Activated T-cell treated with anti-CD3 and anti-CD28 coated beads, Interleukin-2, amount 50 U/mL, for 24 hours (primary cell): ENCODE measurements at regions not wholly inside any gene's neighbourhood (a gene's known extent, or its start where the extent isn't known, plus 50 kb on each side); places are given as distances from the start of the nearest gene placed in this dataset.
"Not testable (repeated sequence)": the region's sequence is repeated elsewhere in the genome, so short reads cannot be mapped to it uniquely, and the experiment has no call there.

Experiments
- DNase-seq: peaks from one replicate; pipeline ENCODE4 v3.0.0-alpha.2; 2020
- H3K27ac Mint-ChIP-seq: 2 replicates; pipeline ENCODE4 v1.8.0; 2020; ENCODE audit warnings: mild to moderate bottlenecking, mixed read lengths
- H3K27me3 Mint-ChIP-seq: 2 replicates; pipeline ENCODE4 v1.8.0; 2020; ENCODE audit warnings: mixed read lengths
- H3K36me3 Mint-ChIP-seq: 2 replicates; pipeline ENCODE4 v1.8.0; 2020; ENCODE audit warnings: low read depth, mixed read lengths
- H3K4me1 Mint-ChIP-seq: 2 replicates; pipeline ENCODE4 v1.8.0; 2020; ENCODE audit warnings: low read depth, mixed read lengths
- H3K4me3 Mint-ChIP-seq: 2 replicates; pipeline ENCODE4 v1.8.0; 2020; ENCODE audit warnings: mild to moderate bottlenecking, moderate library complexity, mixed read lengths
- H3K9me3 Mint-ChIP-seq: 2 replicates; pipeline ENCODE4 v1.8.0; 2020; ENCODE audit warnings: mixed read lengths

DNA sequence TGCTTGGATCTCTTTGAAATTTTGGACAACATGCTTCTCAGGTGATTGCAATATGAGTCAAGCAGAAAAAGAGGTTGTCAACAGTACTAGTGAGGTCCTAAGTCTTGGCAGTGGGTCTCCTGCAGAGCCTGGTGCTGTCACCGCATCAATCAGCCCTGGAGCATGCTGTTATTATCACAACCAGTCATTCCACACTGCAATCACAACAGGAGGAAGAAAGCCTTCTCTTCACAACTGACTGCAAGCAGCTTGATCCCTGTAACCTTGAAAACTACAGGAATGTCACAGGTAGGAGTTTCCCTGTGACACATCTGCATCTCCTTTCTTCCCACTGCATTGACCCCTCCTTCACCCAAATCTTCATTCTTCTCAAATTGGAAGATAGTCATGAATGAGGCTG, 451.1 kb upstream of the ATP11B start:
- H3K36me3 Mint-ChIP-seq = no peaks in the 10 kb centered on the region
- no peak overlapping the region for H3K27ac Mint-ChIP-seq
- no peaks in the 10 kb centered on the region for H3K4me1 Mint-ChIP-seq
- H3K4me3 Mint-ChIP-seq = no peak overlapping the region
- no peaks in the 10 kb centered on the region for H3K9me3 Mint-ChIP-seq
- no peak for DNase-seq
- no peaks in the 10 kb centered on the region for H3K27me3 Mint-ChIP-seq

- H3K36me3 Mint-ChIP-seq, H3K4me1 Mint-ChIP-seq, DNase-seq, H3K27me3 Mint-ChIP-seq, H3K9me3 Mint-ChIP-seq, H3K27ac Mint-ChIP-seq, H3K4me3 Mint-ChIP-seq: not testable (repeated sequence)
These were observed 449.3 kb upstream of the ATP11B start for GRCh38 chr3:182344026-182344425.

- Mint-ChIP-seq H3K4me1 (no peaks in the 10 kb centered on the region), H3K27ac (no peak overlapping the region), H3K36me3 (no peaks in the 10 kb centered on the region), H3K4me3 (no peak overlapping the region), H3K9me3 (no peaks in the 10 kb centered on the region), H3K27me3 (no peaks in the 10 kb centered on the region)
- no peak for DNase-seq
These were observed 444.3 kb upstream of the ATP11B start for GRCh38 chr3:182349051-182349450.

GRCh38 chr3:182349951-182350517, 443.3 kb upstream of the ATP11B start:
- Mint-ChIP-seq H3K4me1 (no peaks in the 10 kb centered on the region), H3K36me3 (no peaks in the 10 kb centered on the region), H3K4me3 (no peak overlapping the region), H3K27me3 (no peaks in the 10 kb centered on the region), H3K9me3 (no peaks in the 10 kb centered on the region), H3K27ac (no peak overlapping the region)
- no peak for DNase-seq

- Mint-ChIP-seq H3K9me3 (no peaks in the 10 kb centered on the region), H3K27me3 (no peaks in the 10 kb centered on the region), H3K4me3 (no peak overlapping the region), H3K4me1 (no peaks in the 10 kb centered on the region), H3K36me3 (no peaks in the 10 kb centered on the region), H3K27ac (no peak overlapping the region)
- DNase-seq = no peak
These were observed 435.4 kb upstream of the ATP11B start for GRCh38 chr3:182357928-182358327.

DNA sequence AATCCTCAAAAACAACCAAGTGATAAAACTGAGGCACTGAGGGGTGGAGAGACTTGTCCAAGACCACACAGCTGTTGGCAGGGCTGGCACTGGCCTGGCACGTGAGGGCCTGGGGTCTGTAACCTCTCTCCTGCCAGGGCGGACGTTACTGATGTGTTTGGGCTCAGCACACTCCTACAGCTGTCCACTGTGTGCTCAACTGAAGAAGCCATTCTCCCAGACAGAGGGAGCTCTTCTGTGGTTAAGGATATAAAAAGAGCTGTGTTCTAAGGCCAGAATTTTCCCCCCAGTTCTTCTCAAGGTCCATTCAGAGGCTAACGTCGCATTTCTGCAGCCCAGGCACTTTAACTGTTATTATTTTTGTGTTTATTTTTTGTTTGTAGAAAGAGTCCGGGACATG, 429.0 kb upstream of the ATP11B start:
- Mint-ChIP-seq H3K27me3 (no peaks in the 10 kb centered on the region), H3K36me3 (no peaks in the 10 kb centered on the region), H3K4me1 (no peaks in the 10 kb centered on the region), H3K9me3 (no peaks in the 10 kb centered on the region), H3K4me3 (no peak overlapping the region), H3K27ac (no peak overlapping the region)
- no peak for DNase-seq

DNA sequence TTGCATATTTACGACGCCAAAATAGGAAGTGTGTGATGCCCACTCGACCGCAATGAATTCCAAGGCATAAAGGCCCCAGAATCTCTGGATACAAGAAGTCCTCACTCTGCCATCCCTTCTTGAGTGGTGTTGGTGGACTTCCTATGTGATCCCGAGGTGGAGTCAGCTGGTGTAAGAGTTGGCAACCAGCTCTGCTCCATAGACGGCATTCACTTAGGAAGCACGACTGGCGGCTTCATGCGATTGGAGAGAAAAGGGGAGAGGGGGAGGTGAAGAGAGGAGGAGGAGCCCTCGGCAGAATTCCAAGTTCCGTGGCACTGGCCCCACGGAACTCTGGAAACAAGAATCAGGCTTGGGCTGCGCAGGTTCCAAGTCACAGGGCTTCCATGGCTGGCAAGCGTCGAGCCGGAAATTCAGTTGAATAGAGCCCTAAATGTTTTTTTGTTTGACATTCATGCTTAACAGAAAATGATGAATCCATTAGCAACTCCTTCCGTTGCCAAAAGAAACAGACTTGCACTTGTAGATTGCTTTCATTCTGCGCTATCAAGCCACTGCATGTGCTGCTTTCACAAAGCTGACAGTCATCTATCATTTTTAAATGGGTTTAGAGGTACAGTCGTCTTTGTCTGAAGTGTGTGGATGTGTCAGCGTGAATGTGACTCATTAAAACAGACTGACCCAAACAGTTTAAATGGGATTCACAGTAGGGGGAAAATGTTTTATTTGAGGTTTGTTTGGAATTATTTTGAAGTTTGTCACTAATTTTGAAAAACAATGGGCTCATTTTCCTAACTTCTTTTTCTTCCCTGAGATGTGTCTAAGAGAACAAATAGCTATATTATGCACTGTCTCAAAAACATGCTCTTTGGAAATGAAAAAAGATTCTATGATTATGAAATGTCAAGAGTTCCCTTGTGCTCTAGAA, 428.3 kb upstream of the ATP11B start:
- Mint-ChIP-seq H3K9me3 (no peaks in the 10 kb centered on the region), H3K4me1 (no peaks in the 10 kb centered on the region)
- no peak for DNase-seq

DNA sequence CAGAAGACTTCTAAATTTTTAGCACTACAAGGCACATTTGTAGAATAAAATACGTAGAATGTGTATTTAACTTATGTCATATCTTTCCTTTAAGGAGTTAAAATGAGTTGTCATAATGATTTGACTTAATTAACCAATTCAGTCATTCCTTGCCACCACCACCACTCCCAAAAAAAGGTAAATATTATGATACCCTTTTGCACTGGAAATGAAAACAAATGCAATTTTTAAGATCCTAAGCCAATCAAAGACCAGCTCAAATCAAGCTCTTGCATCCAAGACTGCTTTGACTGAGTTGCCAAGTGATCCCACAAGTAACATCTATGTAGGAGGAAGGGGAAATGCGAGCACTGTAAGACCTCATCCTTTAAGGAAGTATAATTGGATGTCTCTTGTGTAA, 426.6 kb upstream of the ATP11B start:
- H3K4me3 Mint-ChIP-seq = no peak overlapping the region
- H3K27ac Mint-ChIP-seq = no peak overlapping the region
- no peaks in the 10 kb centered on the region for H3K27me3 Mint-ChIP-seq
- no peaks in the 10 kb centered on the region for H3K9me3 Mint-ChIP-seq
- no peaks in the 10 kb centered on the region for H3K4me1 Mint-ChIP-seq
- DNase-seq = no peak
- no peaks in the 10 kb centered on the region for H3K36me3 Mint-ChIP-seq

More for the DNA sequence above, 428.3 kb upstream of the ATP11B start:
- Mint-ChIP-seq H3K36me3 (no peaks in the 10 kb centered on the region), H3K27me3 (no peaks in the 10 kb centered on the region), H3K27ac (no peak overlapping the region), H3K4me3 (no peak overlapping the region)

- Mint-ChIP-seq H3K4me1 (no peaks in the 10 kb centered on the region), H3K27ac (no peak overlapping the region), H3K4me3 (no peak overlapping the region), H3K36me3 (no peaks in the 10 kb centered on the region), H3K27me3 (no peaks in the 10 kb centered on the region), H3K9me3 (no peaks in the 10 kb centered on the region)
- DNase-seq = no peak
These were observed 423.4 kb upstream of the ATP11B start for GRCh38 chr3:182369861-182370260.

DNA sequence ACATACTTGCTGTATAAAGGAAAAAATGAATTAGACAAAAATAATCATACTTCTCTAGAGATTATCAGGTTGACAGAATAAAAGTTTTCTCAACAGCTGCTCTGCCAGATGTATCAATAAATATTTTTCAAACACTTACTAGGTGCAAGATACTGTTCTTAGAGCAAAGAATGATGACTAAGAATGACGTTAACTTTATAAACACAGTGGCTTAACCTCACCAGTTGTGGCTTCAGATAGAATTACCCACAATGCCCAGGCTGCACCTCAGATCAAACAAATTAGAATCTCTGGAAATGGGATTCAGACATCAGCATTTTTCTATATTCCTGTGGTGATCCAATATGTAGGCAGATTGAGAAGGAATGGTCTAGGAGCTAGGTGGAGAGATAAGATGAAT, 422.4 kb upstream of the ATP11B start:
- Mint-ChIP-seq H3K27ac (no peak overlapping the region), H3K4me3 (no peak overlapping the region), H3K36me3 (no peaks in the 10 kb centered on the region), H3K4me1 (no peaks in the 10 kb centered on the region), H3K27me3 (no peaks in the 10 kb centered on the region), H3K9me3 (no peaks in the 10 kb centered on the region)
- no peak for DNase-seq

DNA sequence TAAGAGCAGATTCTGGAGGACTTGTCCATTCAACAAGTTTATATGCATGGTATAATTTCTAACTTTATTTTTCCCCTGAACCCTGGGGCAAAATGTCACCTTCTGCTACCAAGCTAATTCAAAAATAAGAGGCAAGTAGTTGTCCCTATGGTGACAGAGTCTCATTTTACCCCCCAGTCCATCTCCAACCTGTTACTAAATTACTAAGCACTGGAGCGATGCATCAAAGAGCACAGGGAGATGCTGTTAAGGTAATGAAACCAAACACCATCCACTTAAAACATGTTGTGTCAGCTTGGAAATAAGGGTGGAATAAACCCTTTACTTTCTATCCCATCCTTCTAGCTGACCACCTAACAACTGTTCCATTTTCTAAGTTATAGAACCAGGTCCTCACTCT, 417.4 kb upstream of the ATP11B start:
- H3K36me3 Mint-ChIP-seq = no peaks in the 10 kb centered on the region
- no peak overlapping the region for H3K4me3 Mint-ChIP-seq
- no peak for DNase-seq
- no peaks in the 10 kb centered on the region for H3K4me1 Mint-ChIP-seq
- no peaks in the 10 kb centered on the region for H3K9me3 Mint-ChIP-seq
- no peak overlapping the region for H3K27ac Mint-ChIP-seq
- no peaks in the 10 kb centered on the region for H3K27me3 Mint-ChIP-seq

DNA sequence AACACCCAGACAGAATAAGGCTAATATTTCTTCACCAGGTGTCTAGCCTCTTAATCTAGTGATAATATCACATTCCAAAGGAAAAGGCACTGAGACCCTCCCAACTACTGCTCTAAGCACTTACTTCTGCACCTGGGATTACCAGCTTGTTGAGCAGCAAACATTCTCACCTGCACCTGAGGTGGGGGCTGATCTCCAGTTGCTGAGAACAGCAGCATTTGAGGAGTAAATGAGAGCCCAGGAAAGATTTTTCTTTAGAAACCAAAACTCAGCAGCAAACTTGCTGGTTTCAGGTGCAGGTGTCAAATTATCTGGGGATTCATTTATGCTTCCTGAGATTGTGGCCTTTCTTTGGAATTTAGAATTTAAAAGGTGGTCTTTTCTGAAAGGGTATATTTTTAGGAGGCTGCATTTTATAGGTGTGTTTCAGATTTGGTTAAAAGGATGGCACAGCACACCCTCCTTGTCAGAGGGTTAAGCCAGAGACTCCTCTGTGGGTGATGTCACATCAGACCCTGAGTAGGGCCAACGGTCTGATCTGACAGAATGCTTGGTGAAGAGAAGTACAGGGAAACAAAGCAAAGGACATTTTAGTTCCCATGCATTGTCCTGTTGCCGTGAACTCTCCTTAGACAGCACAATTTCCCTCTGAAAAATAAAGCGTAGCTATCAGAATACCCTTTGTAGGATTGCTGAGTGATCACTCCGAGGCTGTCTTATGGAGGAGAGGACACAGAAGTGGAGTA, 411.0 kb upstream of the ATP11B start:
- no peak for DNase-seq
- Mint-ChIP-seq H3K27me3 (no peaks in the 10 kb centered on the region), H3K9me3 (no peaks in the 10 kb centered on the region), H3K27ac (no peak overlapping the region), H3K36me3 (no peaks in the 10 kb centered on the region), H3K4me1 (no peaks in the 10 kb centered on the region), H3K4me3 (no peak overlapping the region)

GRCh38 chr3:182384221-182384620, 409.1 kb upstream of the ATP11B start:
- no peak for DNase-seq
- H3K27me3 Mint-ChIP-seq = no peaks in the 10 kb centered on the region
- H3K4me1 Mint-ChIP-seq = no peaks in the 10 kb centered on the region
- H3K27ac Mint-ChIP-seq = no peak overlapping the region
- no peak overlapping the region for H3K4me3 Mint-ChIP-seq
- no peaks in the 10 kb centered on the region for H3K9me3 Mint-ChIP-seq
- H3K36me3 Mint-ChIP-seq = no peaks in the 10 kb centered on the region

GRCh38 chr3:182385356-182385755, 407.9 kb upstream of the ATP11B start:
- no peak for DNase-seq
- no peak overlapping the region for H3K4me3 Mint-ChIP-seq
- no peak overlapping the region for H3K27ac Mint-ChIP-seq
- no peaks in the 10 kb centered on the region for H3K9me3 Mint-ChIP-seq
- no peaks in the 10 kb centered on the region for H3K27me3 Mint-ChIP-seq
- H3K36me3 Mint-ChIP-seq = no peaks in the 10 kb centered on the region
- no peaks in the 10 kb centered on the region for H3K4me1 Mint-ChIP-seq

GRCh38 chr3:182388506-182388905, 404.8 kb upstream of the ATP11B start:
- H3K4me3 Mint-ChIP-seq = no peak overlapping the region
- no peaks in the 10 kb centered on the region for H3K36me3 Mint-ChIP-seq
- no peaks in the 10 kb centered on the region for H3K27me3 Mint-ChIP-seq
- H3K9me3 Mint-ChIP-seq = no peaks in the 10 kb centered on the region
- no peak overlapping the region for H3K27ac Mint-ChIP-seq
- no peaks in the 10 kb centered on the region for H3K4me1 Mint-ChIP-seq
- no peak for DNase-seq
